Stomach (tissue), 4 donors: ENCODE measurements at regions not wholly inside any gene's neighbourhood (a gene's known extent, or its start where the extent isn't known, plus 50 kb on each side); places are given as distances from the start of the nearest gene placed in this dataset.

Experiments used
- CTCF ChIP-seq, 7 experiments: fragments of 450-650 bp in 4 of 7; fragments of 200-600 bp in 3 of 7; sonication (generic) in 3 of 7; IDR thresholded peaks; one replicate each; pipeline ENCODE4 v1.5.1; 2016 to 2019; ENCODE audit warnings: antibody characterized with exemption in 7 of 7, control low read depth in 2 of 7, mild to moderate bottlenecking in 1 of 7
- EP300 ChIP-seq: sonication (generic); formaldehyde crosslinking; IDR thresholded peaks from one replicate; pipeline ENCODE4 v1.6.1; 2017; ENCODE audit warnings: antibody characterized with exemption
- POLR2A ChIP-seq, 4 donors: fragments of 450-650 bp; IDR thresholded peaks; one replicate each; pipeline ENCODE4 v1.6.1; 2016; ENCODE audit warnings: antibody characterized with exemption in 4 of 4, control low read depth in 2 of 4, mild to moderate bottlenecking in 1 of 4, moderate library complexity in 1 of 4
- POLR2AphosphoS5 ChIP-seq, 3 donors: sonication (generic); formaldehyde crosslinking; IDR thresholded peaks; one replicate each; pipeline ENCODE4 v1.6.1; 2016; ENCODE audit warnings: antibody characterized with exemption in 3 of 3

GRCh38 chr4:12612876-12613275, 871.3 kb downstream of the RAB28 start:
- no peak for TF ChIP-seq CTCF (IDR thresholded peaks at IDR 0.05)
- TF ChIP-seq EP300, result no peak
- TF ChIP-seq POLR2AphosphoS5 (IDR thresholded peaks at IDR 0.05), result no peak
- no peak for TF ChIP-seq POLR2A (IDR thresholded peaks at IDR 0.05)
